Stimulated activated naive CD4-positive, alpha-beta T cell treated with Interleukin-2 at 50 U/mL for 16 hours (primary cell): ENCODE measurements at regions not wholly inside any gene's neighbourhood (a gene's known extent, or its start where the extent isn't known, plus 50 kb on each side); places are given as distances from the start of the nearest gene placed in this dataset.

Experiments used
- DNase-seq: peaks from one replicate; lab custom pipeline; 2025; lab: John Stamatoyannopoulos, UW

DNA sequence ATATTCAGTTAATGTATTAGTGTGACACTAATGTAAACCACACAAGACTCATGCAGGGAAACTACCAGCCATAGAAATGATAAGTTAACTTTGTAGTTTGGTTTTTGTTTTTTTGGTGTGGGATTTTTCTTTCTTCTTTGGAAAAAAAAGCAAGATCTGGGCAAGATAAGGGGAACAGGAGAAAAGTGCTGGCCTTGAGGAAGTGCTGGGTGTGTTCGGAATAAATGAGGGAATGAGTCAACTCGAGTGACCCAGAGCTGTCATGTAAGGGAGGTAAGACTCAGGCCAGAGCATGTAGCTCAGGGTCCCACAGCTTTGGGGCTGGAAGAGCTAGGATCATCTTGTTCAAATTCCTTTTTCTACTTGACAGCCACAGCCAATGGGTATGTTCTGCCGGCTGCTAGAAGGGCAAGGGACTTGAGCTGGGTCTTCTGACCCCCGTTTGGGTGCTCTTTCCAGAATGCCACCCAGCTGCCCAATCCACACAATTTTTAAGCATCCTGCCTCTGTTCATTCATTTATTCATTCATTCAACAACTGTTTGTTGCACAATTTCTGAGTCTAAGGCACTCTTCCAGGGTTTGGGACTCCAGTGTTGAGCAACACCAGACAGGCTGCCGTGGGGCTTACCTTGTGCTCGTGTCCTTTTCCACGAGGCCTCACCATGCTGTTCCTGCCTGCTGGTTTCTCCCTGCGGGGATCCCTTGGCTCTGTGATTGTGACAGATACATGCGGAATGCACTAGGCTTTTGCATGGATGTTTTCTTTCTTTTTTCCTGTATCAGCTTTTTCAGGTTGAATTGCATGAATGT, 54.5 kb downstream of the CLDN34 start:
- DNase-seq: no peak

DNA sequence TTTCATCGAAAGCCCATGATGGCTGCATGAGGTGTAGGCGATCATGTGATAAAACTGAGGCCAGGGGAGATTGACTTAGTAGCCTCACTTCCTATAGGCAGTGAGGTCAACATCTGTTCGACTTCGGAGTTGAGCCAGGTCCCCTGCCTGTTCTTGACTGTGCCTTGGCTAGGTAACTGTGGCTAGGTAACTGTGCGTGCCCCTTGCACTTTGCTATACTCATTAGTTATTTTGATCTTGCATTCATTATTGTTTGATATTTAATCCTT, 55.0 kb downstream of the CLDN34 start:
- DNase-seq: no peak

DNA sequence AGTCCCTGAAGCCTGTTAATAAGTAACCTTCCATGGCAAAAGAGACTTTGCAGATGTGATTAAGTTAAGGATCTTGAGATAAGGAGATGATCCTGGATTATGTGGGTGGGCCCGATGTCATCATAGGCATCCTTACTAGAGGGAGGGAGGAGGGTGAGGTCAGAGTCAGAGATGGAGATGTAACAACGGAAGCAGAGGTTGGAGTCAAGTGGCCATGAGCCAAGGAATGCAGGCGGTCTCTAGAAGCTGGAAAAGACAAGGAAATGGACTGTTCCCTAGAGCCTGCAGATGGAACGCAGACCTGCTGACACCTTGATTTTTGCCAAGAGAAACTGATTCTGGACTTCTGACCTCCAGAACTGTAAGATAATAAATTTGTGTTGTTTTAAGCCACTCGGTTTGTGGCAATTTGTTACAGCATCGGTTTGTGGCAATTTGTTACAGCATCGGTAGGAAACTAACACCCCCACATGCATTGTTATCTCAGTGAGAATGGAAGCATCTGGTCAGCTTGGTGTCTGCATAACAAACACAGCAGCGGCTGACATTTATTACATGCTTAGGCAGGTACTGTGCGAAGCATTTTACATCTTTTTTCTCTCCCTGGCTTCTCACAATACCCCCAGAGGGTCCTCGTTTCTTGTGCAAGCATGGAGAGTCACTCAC, 55.6 kb downstream of the CLDN34 start:
- no peak for DNase-seq

DNA sequence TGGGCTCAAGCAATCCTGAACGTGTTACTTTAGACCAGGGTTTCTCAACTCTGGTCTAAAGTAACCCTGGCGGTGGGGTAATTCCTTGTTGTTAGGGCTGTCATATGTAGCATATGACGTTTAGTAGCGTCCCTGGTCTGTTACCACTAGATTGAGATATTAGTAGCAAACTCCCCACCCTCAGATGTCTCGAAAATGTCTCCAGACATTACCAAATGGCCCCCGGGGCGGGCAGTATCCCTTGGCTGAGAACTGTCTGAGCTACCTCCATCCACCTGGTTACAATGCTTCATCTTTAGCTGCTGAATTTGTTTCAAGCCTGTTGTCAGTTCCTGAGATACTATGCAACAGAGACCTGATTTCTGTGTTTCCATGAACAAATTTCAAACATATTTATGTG, 56.7 kb downstream of the CLDN34 start:
- no peak for DNase-seq

- no peak for DNase-seq
These were observed 58.8 kb downstream of the CLDN34 start for GRCh38 chrX:10025742-10026493.

DNA sequence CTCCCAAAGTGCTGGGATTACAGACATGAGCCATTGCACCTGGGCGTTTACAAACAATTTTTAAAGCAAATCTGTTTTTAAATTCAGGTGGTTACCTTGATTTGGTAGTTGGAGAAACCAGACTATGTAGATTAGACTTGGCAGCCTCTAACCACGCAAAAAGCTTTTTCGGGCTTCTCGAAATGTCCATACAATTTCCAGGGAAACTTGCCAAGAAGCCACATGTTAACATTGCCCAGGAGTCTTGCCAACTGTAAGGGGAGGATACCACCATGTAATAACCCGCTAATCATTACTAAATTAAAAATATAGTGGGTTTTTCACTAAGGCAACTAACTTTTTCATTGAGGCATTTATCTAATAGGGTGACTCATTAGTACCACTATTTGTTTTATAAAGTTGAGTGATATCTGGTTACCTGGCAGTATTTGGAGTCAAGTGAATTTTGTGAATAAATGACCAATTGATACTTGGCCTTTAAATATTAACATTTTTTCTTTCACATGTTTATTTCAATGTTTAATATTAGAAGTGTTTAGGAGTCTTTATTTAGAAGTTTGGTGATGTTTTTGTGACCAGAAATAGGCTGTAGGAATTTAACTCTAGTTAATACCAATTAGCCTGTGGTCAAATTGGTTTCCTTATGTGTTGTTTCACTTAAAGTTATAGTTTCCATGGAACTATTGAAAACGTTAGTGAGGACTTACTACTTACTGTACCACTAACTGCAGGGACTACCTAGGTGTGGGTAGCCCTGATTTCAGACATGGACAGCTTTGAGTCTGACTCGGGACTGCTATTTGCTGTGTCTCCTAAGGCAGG, 61.3 kb downstream of the CLDN34 start:
- DNase-seq: no peak

DNA sequence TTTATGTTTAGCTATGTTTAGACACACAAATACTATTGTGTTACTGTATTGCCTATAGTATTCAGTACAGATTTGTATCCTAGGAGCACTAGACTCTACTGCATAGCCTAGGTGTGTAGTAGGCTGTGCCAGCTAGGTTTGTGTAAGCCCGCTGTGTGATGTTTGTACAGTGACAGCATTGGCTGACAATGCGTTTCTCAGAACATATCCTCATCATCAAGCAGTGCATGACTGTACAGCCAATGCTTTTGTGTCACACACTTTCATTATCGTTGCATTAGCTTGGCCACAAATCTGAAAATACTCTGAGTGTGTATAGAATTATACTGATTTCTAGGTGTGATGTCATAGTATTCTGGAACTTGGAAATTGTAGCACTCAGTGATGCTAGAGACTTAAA, 63.4 kb downstream of the CLDN34 start:
- no peak for DNase-seq

DNA sequence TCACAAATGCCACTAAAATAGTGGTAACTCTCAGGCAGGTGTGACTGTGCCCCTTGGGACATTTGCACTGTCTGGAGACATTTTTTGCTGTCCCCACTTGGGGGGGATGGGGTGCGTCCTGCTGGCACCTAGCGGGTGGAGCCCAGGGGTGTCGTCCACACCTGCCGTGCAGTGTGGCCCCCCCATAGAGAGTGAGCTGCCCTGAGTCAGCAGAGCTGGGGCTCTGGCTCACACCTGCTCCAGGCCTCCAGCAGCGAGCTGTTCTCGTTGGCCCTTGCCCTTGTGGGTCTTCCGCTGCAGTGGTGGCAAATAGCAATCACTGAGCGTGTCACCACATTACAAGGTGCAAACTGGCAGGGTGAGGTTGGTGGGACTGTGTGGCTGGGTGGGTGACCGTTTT, 64.6 kb downstream of the CLDN34 start:
- no peak for DNase-seq

DNA sequence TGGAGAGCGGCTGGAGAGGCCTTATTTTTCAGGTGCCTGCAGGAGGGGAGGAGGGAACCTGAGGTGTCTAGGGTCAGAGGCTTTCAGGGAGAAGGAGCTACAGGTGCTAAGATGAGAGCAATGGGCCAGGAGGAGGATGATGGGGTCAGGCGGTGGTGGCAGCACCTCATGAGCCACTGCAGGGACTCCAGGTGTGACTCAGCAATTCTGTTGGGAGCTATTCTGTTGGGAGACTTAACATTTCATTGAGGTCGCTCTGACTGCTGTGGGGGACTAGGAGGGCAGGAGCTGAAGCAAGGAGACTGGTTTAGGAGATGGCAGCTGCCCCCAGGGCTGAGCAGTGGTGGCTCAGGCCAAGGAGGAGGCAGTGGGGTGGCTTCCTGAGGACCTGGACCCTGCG, 65.0 kb downstream of the CLDN34 start:
- no peak for DNase-seq

DNA sequence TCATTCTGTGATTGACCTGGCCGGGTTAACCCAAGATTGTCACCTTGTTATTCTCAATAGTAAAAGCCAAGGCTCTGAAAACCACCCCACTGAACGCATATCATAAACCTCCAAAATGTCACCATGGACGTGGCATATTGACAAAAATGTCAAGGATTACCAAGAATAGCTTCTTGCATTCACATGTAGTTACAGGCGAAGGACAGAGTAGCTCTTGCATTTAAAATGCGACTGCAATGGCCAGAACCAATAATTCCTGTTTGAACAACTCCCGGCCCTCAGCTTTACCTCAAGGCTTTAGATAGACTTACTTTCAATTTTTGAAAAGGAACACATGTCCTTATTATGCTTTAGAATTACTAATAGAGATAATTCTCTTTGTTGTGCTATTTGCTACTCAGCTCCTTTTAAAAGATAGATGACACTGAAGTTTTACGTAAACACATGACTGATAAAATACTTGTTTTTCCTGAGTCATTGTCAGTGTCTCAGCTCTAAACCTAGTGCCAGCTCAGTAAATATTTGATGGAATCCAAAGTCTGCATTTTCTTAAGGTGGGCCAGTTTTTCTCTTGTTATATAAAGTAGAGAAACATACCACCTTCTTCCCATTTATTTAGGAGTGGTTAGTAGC, 66.3 kb downstream of the CLDN34 start:
- DNase-seq: no peak

GRCh38 chrX:10034740-10035260, 67.6 kb downstream of the CLDN34 start:
- no peak for DNase-seq

GRCh38 chrX:10038585-10038984, 71.4 kb downstream of the CLDN34 start:
- DNase-seq: no peak

GRCh38 chrX:10039821-10040793, 72.9 kb downstream of the CLDN34 start:
- no peak for DNase-seq

DNA sequence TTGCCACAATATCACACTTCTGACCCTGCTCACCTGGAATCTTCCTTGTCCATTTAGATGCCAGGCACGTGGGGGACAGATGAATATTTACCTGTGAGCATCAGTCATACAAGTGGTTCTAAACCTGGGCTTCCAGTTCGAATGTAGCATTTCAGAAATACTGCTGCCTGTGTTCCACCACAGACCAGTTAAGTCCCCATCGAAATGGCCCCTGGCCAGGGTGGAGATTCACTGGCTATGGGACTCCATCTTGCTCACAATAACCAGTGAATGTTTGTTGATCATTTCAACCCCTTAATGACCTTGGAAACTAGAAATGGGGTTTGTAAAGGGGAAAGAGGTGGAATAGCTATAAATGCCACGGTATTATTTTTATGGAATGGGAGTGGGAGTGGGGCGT, 73.8 kb downstream of the CLDN34 start:
- no peak for DNase-seq

- no peak for DNase-seq
These were observed 74.2 kb downstream of the CLDN34 start for GRCh38 chrX:10041383-10041782.

DNA sequence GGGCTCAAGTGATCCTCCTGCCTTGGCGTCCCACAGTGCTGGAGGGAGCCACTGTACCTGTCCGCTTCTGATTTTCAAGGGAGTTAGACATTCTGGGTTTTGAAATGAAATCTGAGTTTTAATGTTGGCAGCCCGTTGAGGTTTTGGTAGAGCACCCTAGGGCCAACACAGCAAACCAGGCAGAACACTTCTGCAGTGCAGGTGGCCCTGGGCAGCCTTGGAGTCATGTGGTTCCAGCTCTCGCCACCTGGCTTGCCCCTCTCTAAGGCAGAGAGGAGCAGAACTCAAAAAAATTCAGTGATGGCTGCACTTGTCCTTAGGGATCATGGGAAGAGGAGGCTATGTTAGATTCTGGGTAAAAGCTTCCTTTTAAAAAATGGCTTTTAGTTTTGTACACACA, 74.9 kb downstream of the CLDN34 start:
- DNase-seq: no peak

DNA sequence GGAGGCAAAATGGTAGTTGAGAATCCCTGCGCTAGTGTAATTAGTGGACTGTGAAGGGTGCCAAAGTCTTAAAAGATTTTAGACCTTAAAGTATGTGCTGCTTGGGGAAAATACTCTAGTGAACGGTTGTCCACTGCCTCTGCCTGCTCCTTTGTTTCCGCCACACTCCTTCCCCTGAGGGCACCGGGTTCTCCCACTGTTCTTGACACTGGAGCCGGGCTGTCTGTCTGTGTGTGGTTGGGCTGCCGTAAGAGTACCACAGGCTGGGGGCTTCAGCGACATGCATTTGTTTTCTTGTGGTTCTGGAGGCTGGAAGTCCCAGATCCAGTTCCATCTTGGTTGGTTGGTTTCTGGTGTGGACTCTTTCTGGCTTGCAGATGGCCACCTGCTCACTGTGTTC, 76.2 kb downstream of the CLDN34 start:
- DNase-seq: no peak

GRCh38 chrX:10044021-10044420, 76.9 kb downstream of the CLDN34 start:
- DNase-seq: no peak

- DNase-seq: no peak
These were observed 78.3 kb downstream of the CLDN34 start for GRCh38 chrX:10045327-10046000.

- no peak for DNase-seq
These were observed 80.0 kb downstream of the CLDN34 start for GRCh38 chrX:10047133-10047532.
